Motor neuron (in vitro differentiated cells): ENCODE measurements at regions not wholly inside any gene's neighbourhood (a gene's known extent, or its start where the extent isn't known, plus 50 kb on each side); places are given as distances from the start of the nearest gene placed in this dataset.
A peak's percentile ranks its signal among the peaks of the same experiment; 100 is the strongest.

Source experiments
- ATAC-seq, 8 experiments: fragments of 200-7000 bp; cut with Tn5 transposase; replicated peaks in 6 of 8; 2 replicates each; pipeline ENCODE4 v1.8.0; 2021; ENCODE audit warnings: mild to moderate bottlenecking in 8 of 8, moderate library complexity in 8 of 8
- H3K27ac ChIP-seq, 2 donors: fragments of 250-450 bp; sonication (Bioruptor Pico); 2 replicates each; pipeline ENCODE4 v1.9.0; 2021; ENCODE audit warnings: antibody characterized with exemption in 2 of 2, mild to moderate bottlenecking in 2 of 2, moderate library complexity in 1 of 2
- H3K4me1 ChIP-seq, 2 donors: fragments of 250-450 bp; sonication (Bioruptor Pico); replicated peaks in 1 of 2; 2 replicates each; pipeline ENCODE4 v1.6.1; 2021; ENCODE audit warnings: antibody characterized with exemption in 2 of 2, mild to moderate bottlenecking in 2 of 2, moderate library complexity in 1 of 2
- H3K4me3 ChIP-seq, 5 donors: fragments of 250-450 bp; sonication (Bioruptor Pico); 2 replicates each; pipeline ENCODE4 v1.9.0; 2021; ENCODE audit warnings: antibody characterized with exemption in 5 of 5, mild to moderate bottlenecking in 5 of 5, moderate library complexity in 4 of 5
- WGBS, 10 experiments: fragments of 450-650 bp; shearing (Covaris generic); methylation state at CpG; one replicate each; pipeline ENCODE4 v1.0.0; 2022; 5-methylcytosine and 5-hydroxymethylcytosine counted together
- in situ Hi-C, 9 experiments: fragments of 400-800 bp; cut with MboI; loops; one replicate each; pipeline ENCODE4 v1.15.0; 2021; ENCODE audit warnings: low sequenced_read_pairs in 9 of 9, low pct_unique_long_range_greater_than_20kb in 2 of 9; ENCODE audit not compliant: unreplicated experiment in 9 of 9

- WGBS, 10 experiments, result 60 to 100% (median 90%) methylated on average over 1 to 2 of the region's 2 CpGs
- in situ Hi-C loops, result no loop called here
- H3K27ac ChIP-seq, result no peak overlapping the region
- no peak overlapping the region for H3K4me3 ChIP-seq
- no peak for ATAC-seq
- peaks cover 0 to 10% of the 10 kb centered on the region in 2 donors for H3K4me1 ChIP-seq
These were observed 392.3 kb upstream of the CITED2 start for GRCh38 chr6:139766796-139767195.

GRCh38 chr6:139765825-139766285 lies 391.4 kb upstream of the CITED2 start:
- peak in 4 of 8 experiments; percentile 39 to 58 (median 53) for ATAC-seq
- in situ Hi-C loops, result no loop called here
- Histone ChIP-seq H3K27ac (no peak overlapping the region), H3K4me1 (peaks cover 0 to 10% of the 10 kb centered on the region in 2 donors), H3K4me3 (no peak overlapping the region)
- WGBS, 10 experiments, result 55 to 100% (median 78%) methylated on average over 2 of the region's 2 CpGs; no CpG with 5 or more reads in 5 of the 10 experiments

GRCh38 chr6:139764498-139764986 lies 390.1 kb upstream of the CITED2 start:
- peak; percentile 59 to 100 (median 66) for ATAC-seq
- in situ Hi-C loops, result no loop called here
- Histone ChIP-seq H3K27ac (no peak overlapping the region), H3K4me1 (peaks cover 0 to 10% of the 10 kb centered on the region in 2 donors), H3K4me3 (no peak overlapping the region)
- WGBS, 10 experiments, result 0 to 94% (median 30%) methylated on average over 1 to 2 of the region's 2 CpGs; no CpG with 5 or more reads in 5 of the 10 experiments

- WGBS, 10 experiments, result 32 to 94% (median 62%) methylated on average over 1 to 4 of the region's 4 CpGs
- Histone ChIP-seq H3K27ac (no peak overlapping the region), H3K4me1 (peaks cover 0 to 10% of the 10 kb centered on the region in 2 donors), H3K4me3 (no peak overlapping the region)
- in situ Hi-C loops, result no loop called here
- no peak for ATAC-seq
These were observed 389.2 kb upstream of the CITED2 start for GRCh38 chr6:139763468-139764210.

- 5 to 75% (median 40%) methylated on average over 1 to 4 of the region's 4 CpGs; no CpG with 5 or more reads in 1 of the 10 experiments for WGBS, 10 experiments
- in situ Hi-C loops, result no loop called here
- ATAC-seq, result no peak
- Histone ChIP-seq H3K4me1 (peaks cover 0 to 10% of the 10 kb centered on the region in 2 donors), H3K27ac (no peak overlapping the region), H3K4me3 (no peak overlapping the region)
These were observed 388.2 kb upstream of the CITED2 start for GRCh38 chr6:139762587-139763031.

GRCh38 chr6:139760128-139760527 lies 385.7 kb upstream of the CITED2 start:
- H3K4me1 ChIP-seq, result peaks cover 0 to 4% of the 10 kb centered on the region in 2 donors
- H3K4me3 ChIP-seq, result no peak overlapping the region
- no peak for ATAC-seq
- WGBS, 10 experiments, result 12 to 89% (median 63%) methylated on average over 1 to 3 of the region's 3 CpGs
- no peak overlapping the region for H3K27ac ChIP-seq
- in situ Hi-C loops, result no loop called here

- H3K4me3 ChIP-seq, result no peak overlapping the region
- no peak overlapping the region for H3K27ac ChIP-seq
- H3K4me1 ChIP-seq, result peaks cover 0 to 4% of the 10 kb centered on the region in 2 donors
- 83 to 100% (median 100%) methylated on average over 1 to 2 of the region's 2 CpGs for whole genome bisulfite sequencing, 10 experiments
- no peak for ATAC-seq
- in situ Hi-C loops, result no loop called here
These were observed 384.6 kb upstream of the CITED2 start for GRCh38 chr6:139759086-139759485.

GRCh38 chr6:139758209-139758611 lies 383.8 kb upstream of the CITED2 start:
- Histone ChIP-seq H3K27ac (no peak overlapping the region), H3K4me3 (no peak overlapping the region), H3K4me1 (peaks cover 2 to 4% of the 10 kb centered on the region in 2 donors)
- in situ Hi-C loops, result no loop called here
- no peak for ATAC-seq
- 19 to 100% (median 40%) methylated on average over 1 to 3 of the region's 3 CpGs; no CpG with 5 or more reads in 3 of the 10 experiments for WGBS, 10 experiments

- peaks cover 2 to 4% of the 10 kb centered on the region in 2 donors for H3K4me1 ChIP-seq
- WGBS, 10 experiments, result 0 to 90% (median 37%) methylated on average over 1 of the region's 1 CpG; no CpG with 5 or more reads in 2 of the 10 experiments
- no peak for ATAC-seq
- no peak overlapping the region for H3K4me3 ChIP-seq
- no peak overlapping the region for H3K27ac ChIP-seq
- in situ Hi-C loops, result no loop called here
These were observed 383.3 kb upstream of the CITED2 start for GRCh38 chr6:139757784-139758183.

- 71 to 100% (median 83%) methylated on average over 1 of the region's 1 CpG; no CpG with 5 or more reads in 1 of the 10 experiments for WGBS, 10 experiments
These were observed 381.9 kb upstream of the CITED2 start for GRCh38 chr6:139756381-139756780.

GRCh38 chr6:139754898-139755775 lies 380.7 kb upstream of the CITED2 start:
- in situ Hi-C loops, result no loop called here
- 9 to 95% (median 70%) methylated on average over 2 to 6 of the region's 6 CpGs for WGBS, 10 experiments
- no peak overlapping the region for H3K4me3 ChIP-seq
- peaks cover 2 to 4% of the 10 kb centered on the region in 2 donors for H3K4me1 ChIP-seq
- H3K27ac ChIP-seq, result no peak overlapping the region
- ATAC-seq, result no peak

More at GRCh38 chr6:139756381-139756780, 381.9 kb upstream of the CITED2 start:
- no peak overlapping the region for H3K4me3 ChIP-seq
- no peak overlapping the region for H3K27ac ChIP-seq
- in situ Hi-C loops, result no loop called here
- peaks cover 2 to 4% of the 10 kb centered on the region in 2 donors for H3K4me1 ChIP-seq
- ATAC-seq, result no peak

- in situ Hi-C loops, result no loop called here
- peaks cover 2 to 4% of the 10 kb centered on the region in 2 donors for H3K4me1 ChIP-seq
- no peak overlapping the region for H3K27ac ChIP-seq
- ATAC-seq, result peak in 1 of 8 experiments; percentile 26
- H3K4me3 ChIP-seq, result no peak overlapping the region
- 36 to 89% (median 62%) methylated on average over 2 to 4 of the region's 4 CpGs for WGBS, 10 experiments
These were observed 378.9 kb upstream of the CITED2 start for GRCh38 chr6:139753198-139753861.
